Right lobe of liver (tissue), 6 donors: ENCODE measurements at regions not wholly inside any gene's neighbourhood (a gene's known extent, or its start where the extent isn't known, plus 50 kb on each side); places are given as distances from the start of the nearest gene placed in this dataset.

ENCODE experiments used
- ATAC-seq, 4 donors: fragments of 200-7000 bp; cut with Tn5 transposase; one replicate each; pipeline ENCODE4 v1.9.1; 2020; ENCODE audit warnings: mild to moderate bottlenecking in 4 of 4, moderate library complexity in 4 of 4
- DNase-seq, 3 donors: peaks; one replicate each; pipeline ENCODE4 v3.0.0-alpha.2; 2020
- H3K27ac ChIP-seq, 3 donors: fragments of 200-600 bp; one replicate each; pipeline ENCODE4 v1.8.0; 2022
- H3K27me3 ChIP-seq, 2 donors: fragments of 200-600 bp; one replicate each; pipeline ENCODE4 v1.8.0; 2022
- H3K36me3 ChIP-seq, 4 donors: fragments of 200-600 bp; sonication (generic) in 1 of 4; one replicate each; pipeline versions ENCODE4 v1.5.1 to v1.8.0; 2017 to 2022; ENCODE audit warnings: control low read depth in 1 of 4
- H3K4me1 ChIP-seq, 4 donors: fragments of 200-600 bp; sonication (generic) in 1 of 4; one replicate each; pipeline versions ENCODE4 v1.5.1 to v1.8.0; 2017 to 2022; ENCODE audit warnings: control low read depth in 1 of 4
- H3K4me3 ChIP-seq, 3 donors: fragments of 200-600 bp; one replicate each; pipeline ENCODE4 v1.8.0; 2022
- H3K9me3 ChIP-seq, 4 donors: fragments of 200-600 bp; sonication (generic) in 1 of 4; one replicate each; pipeline versions ENCODE4 v1.5.1 to v1.8.0; 2017 to 2022; ENCODE audit warnings: control low read depth in 1 of 4
- CTCF ChIP-seq, 4 donors: fragments of 200-600 bp in 3 of 4; fragments of 450-650 bp in 1 of 4; IDR thresholded peaks; one replicate each; pipeline versions ENCODE4 v1.5.1 to v1.8.0; 2016 to 2022; ENCODE audit warnings: antibody characterized with exemption in 4 of 4, mild to moderate bottlenecking in 2 of 4
- POLR2A ChIP-seq: fragments of 450-650 bp; IDR thresholded peaks from one replicate; pipeline ENCODE4 v1.6.1; 2017; ENCODE audit warnings: antibody characterized with exemption, mild to moderate bottlenecking
- WGBS: methylation state at CpG from one replicate; pipeline ENCODE4 v1.1.6; 2018; ENCODE audit warnings: low coverage, low lambda C conversion rate; ENCODE audit not compliant: insufficient coverage; ENCODE audit errors: missing lambda C conversion rate; 5-methylcytosine and 5-hydroxymethylcytosine counted together
- intact Hi-C, 2 donors: fragments of 100-400 bp; cut with DNase I; formaldehyde crosslinking; loops; one replicate each; pipeline versions ENCODE4 v1.11.2 to v1.14.1; 2022
- donor health status: DM: no; HTN: yes; CAD: no.
- donor health status: DM: no; HTN: no; CAD: no.
- donor health status: DM: no; HTN: no; CAD: no.
- donor health status: DM: no; HTN: yes; CAD: no.
- donor health status: DM: no; HTN: yes; CAD: no.

- no peak overlapping the region for H3K27ac ChIP-seq
- no peaks in the 10 kb centered on the region for H3K27me3 ChIP-seq
- no peaks in the 10 kb centered on the region for H3K36me3 ChIP-seq
- 56% methylated on average over 3 of the region's 3 CpGs for WGBS
- DNase-seq: no peak
- H3K9me3 ChIP-seq: no peaks in the 10 kb centered on the region
- H3K4me1 ChIP-seq: peaks cover 0 to 16% (median 0%) of the 10 kb centered on the region in 4 donors
- intact Hi-C loops: no loop called here
- no peak overlapping the region for H3K4me3 ChIP-seq
- ATAC-seq: no peak
- TF ChIP-seq POLR2A (no peak), CTCF (IDR thresholded peaks at IDR 0.05) (no peak)
These were observed 96.6 kb upstream of the ETV3 start for GRCh38 chr1:157234705-157235273.

- no peak for DNase-seq
- no peaks in the 10 kb centered on the region for H3K9me3 ChIP-seq
- no peak for ATAC-seq
- peaks cover 0 to 11% (median 0%) of the 10 kb centered on the region in 4 donors for H3K4me1 ChIP-seq
- H3K27ac ChIP-seq: no peak overlapping the region
- WGBS: 12% methylated on average over 1 of the region's 1 CpG
- H3K27me3 ChIP-seq: no peaks in the 10 kb centered on the region
- no peaks in the 10 kb centered on the region for H3K36me3 ChIP-seq
- TF ChIP-seq CTCF (IDR thresholded peaks at IDR 0.05): no peak
- H3K4me3 ChIP-seq: no peak overlapping the region
- intact Hi-C loops: no loop called here
These were observed 94.9 kb upstream of the ETV3 start for GRCh38 chr1:157233131-157233530.

- Histone ChIP-seq H3K4me3 (no peak overlapping the region), H3K36me3 (no peaks in the 10 kb centered on the region), H3K27ac (no peak overlapping the region), H3K4me1 (peaks cover 0 to 11% (median 0%) of the 10 kb centered on the region in 4 donors), H3K27me3 (no peaks in the 10 kb centered on the region), H3K9me3 (no peaks in the 10 kb centered on the region)
- intact Hi-C loops: no loop called here
- no peak for ATAC-seq
- no peak for TF ChIP-seq POLR2A
- TF ChIP-seq CTCF (IDR thresholded peaks at IDR 0.05): no peak
- DNase-seq: no peak
- 68% methylated on average over 3 of the region's 4 CpGs for WGBS
These were observed 93.8 kb upstream of the ETV3 start for GRCh38 chr1:157231846-157232525.

GRCh38 chr1:157230500-157230899 is 92.3 kb upstream of the ETV3 start:
- TF ChIP-seq POLR2A: no peak
- DNase-seq: no peak
- Histone ChIP-seq H3K4me3 (no peak overlapping the region), H3K27me3 (no peaks in the 10 kb centered on the region), H3K9me3 (no peaks in the 10 kb centered on the region), H3K4me1 (peaks cover 0 to 5% (median 0%) of the 10 kb centered on the region in 4 donors), H3K36me3 (no peaks in the 10 kb centered on the region), H3K27ac (no peak overlapping the region)
- 70% methylated on average over 4 of the region's 4 CpGs for WGBS
- intact Hi-C loops: no loop called here
- ATAC-seq: peak in 1 of 4 donors; percentile 53

- ATAC-seq: no peak
These were observed 89.5 kb upstream of the ETV3 start for GRCh38 chr1:157227700-157228099.

More at GRCh38 chr1:157227700-157228099, 89.5 kb upstream of the ETV3 start:
- no peak for DNase-seq
- Histone ChIP-seq H3K27ac (no peak overlapping the region), H3K27me3 (no peaks in the 10 kb centered on the region), H3K4me3 (no peak overlapping the region), H3K36me3 (no peaks in the 10 kb centered on the region), H3K9me3 (no peaks in the 10 kb centered on the region), H3K4me1 (peaks cover 0 to 5% (median 0%) of the 10 kb centered on the region in 4 donors)
- intact Hi-C loops: no loop called here
- no peak for TF ChIP-seq CTCF (IDR thresholded peaks at IDR 0.05)
- no peak for TF ChIP-seq POLR2A
- WGBS: 66% methylated on average over 5 of the region's 5 CpGs
